LNCaP clone FGC (cell line): ENCODE measurements at regions not wholly inside any gene's neighbourhood (a gene's known extent, or its start where the extent isn't known, plus 50 kb on each side); places are given as distances from the start of the nearest gene placed in this dataset.
"Not testable (repeated sequence)": the region's sequence is repeated elsewhere in the genome, so short reads cannot be mapped to it uniquely, and the experiment has no call there.

Experiments used
- DNase-seq: peaks from one replicate; pipeline ENCODE4 v3.0.0-alpha.2; 2011; ENCODE audit warnings: low read depth
- H3K4me3 ChIP-seq: 2 replicates; pipeline ENCODE4 v1.5.1; 2011; ENCODE audit warnings: mild to moderate bottlenecking, low read depth, low read length, control low read depth
- CTCF ChIP-seq: IDR thresholded peaks from 2 replicates; pipeline ENCODE4 v1.5.1; 2012; ENCODE audit warnings: mild to moderate bottlenecking; ENCODE audit not compliant: control insufficient read depth, insufficient read depth; ENCODE audit errors: extremely low read depth

DNA sequence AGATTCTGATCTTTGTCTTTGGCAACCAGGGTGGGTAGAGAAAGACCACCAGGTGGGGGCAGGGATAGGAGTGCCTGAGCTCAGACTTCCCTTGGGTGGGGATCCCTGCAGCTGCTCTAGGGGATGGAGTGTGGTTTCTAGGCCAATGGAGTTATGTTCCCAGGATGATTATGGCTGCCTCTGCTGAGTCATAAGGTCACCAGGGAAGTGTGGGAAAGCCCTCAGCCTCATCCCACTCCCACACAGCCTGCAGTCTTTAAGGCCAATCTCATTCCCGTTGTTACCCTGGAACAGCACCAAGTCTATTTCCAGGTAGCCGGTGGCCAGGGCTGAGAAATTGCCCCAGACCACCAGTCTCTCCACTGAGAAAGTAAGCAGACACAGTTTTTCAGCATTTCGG lies 2269.3 kb upstream of the RAG2 start:
- DNase-seq = no peak
- H3K4me3 ChIP-seq = no peak overlapping the region
- TF ChIP-seq CTCF = no peak

- no peak for DNase-seq
- no peak for TF ChIP-seq CTCF
- H3K4me3 ChIP-seq = no peak overlapping the region
Measured at GRCh38 chr11:38865922-38866321, 2267.9 kb upstream of the RAG2 start.

DNA sequence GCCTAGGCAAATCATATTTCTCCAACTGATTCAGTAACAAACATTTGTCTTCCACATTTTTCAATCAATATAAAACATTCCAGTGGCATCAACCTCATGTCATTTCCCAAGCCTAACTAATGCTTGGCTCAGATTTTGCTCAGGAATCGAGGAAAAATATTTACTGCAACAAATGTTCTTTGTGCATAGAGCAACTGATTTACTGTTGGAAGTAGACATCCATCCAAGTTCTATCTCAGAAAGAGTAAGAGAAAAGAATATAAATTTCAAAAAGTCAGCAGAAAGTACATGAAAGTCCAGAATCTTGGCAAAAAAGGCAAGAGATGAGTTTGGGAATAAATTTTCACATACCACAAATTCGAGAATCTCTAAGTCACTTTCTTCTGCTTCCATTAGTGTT lies 2245.0 kb upstream of the RAG2 start:
- no peak for TF ChIP-seq CTCF
- no peak for DNase-seq
- H3K4me3 ChIP-seq = no peak overlapping the region

GRCh38 chr11:38839071-38839470 lies 2241.0 kb upstream of the RAG2 start:
- DNase-seq = no peak
- TF ChIP-seq CTCF = no peak
- no peak overlapping the region for H3K4me3 ChIP-seq

DNA sequence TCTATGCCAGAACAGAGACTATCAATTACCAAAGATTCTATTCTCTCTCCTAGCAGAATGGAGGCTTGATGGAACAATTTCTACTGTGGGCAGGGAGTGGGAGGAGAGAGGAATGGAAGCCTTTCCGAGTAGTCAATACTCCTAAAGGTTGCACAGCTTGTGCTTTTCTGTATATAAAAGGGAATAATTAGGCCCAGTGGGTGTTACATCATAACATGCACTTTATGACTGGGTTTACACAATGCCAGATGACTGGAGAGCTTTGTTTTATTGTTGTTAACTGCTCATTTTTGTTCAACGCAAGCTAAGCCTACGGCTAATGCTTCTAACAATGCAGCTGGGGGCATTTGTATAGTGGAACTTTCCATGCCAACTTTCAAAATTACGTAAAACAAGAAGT lies 2237.9 kb upstream of the RAG2 start:
- DNase-seq = no peak
- H3K4me3 ChIP-seq = no peak overlapping the region
- no peak for TF ChIP-seq CTCF

GRCh38 chr11:38824573-38824972 lies 2226.5 kb upstream of the RAG2 start:
- TF ChIP-seq CTCF = peak; percentile 53
- H3K4me3 ChIP-seq = no peak overlapping the region
- peak; percentile 14 for DNase-seq

DNA sequence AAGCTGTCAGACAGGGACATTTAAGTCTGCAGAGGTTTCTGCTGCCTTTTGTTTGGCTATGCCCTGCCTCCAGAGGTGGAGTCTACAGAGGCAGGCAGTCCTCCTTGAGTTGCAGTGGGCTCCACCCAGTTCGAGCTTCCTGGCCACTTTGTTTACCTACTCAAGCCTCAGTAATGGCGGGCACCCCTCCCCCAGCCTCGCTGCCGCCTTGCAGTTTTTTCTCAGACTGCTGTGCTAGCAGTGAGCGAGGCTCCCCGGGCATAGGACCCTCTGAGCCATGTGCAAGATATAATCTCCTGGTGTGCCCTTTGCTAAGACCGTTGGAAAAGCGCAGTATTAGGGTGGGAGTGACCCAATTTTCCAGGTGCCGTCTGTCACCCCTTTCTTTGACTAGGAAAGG lies 2223.8 kb upstream of the RAG2 start:
- H3K4me3 ChIP-seq, DNase-seq: not testable (repeated sequence)

- H3K4me3 ChIP-seq = no peak overlapping the region
- no peak for DNase-seq
- TF ChIP-seq CTCF = no peak
Measured at GRCh38 chr11:38819981-38820380, 2221.9 kb upstream of the RAG2 start.
